MCF 10A (cell line): ENCODE measurements at regions not wholly inside any gene's neighbourhood (a gene's known extent, or its start where the extent isn't known, plus 50 kb on each side); places are given as distances from the start of the nearest gene placed in this dataset.
"Not testable (repeated sequence)": the region's sequence is repeated elsewhere in the genome, so short reads cannot be mapped to it uniquely, and the experiment has no call there.

Experiments
- BruUV-seq: library from RNA; stranded (reverse); fragments of 400-500 nt; replicated peaks from 2 replicates; lab custom pipeline; 2021; lab: Mats Ljungman, UMichigan
- CTCF ChIA-PET: fragments of 300-600 bp; sonication (Branson Sonifier 250); formaldehyde crosslinking; extraction: SDS; loops from one replicate; lab custom pipeline; 2021; ENCODE audit warnings: antibody characterized with exemption, inconsistent platforms; lab: Yijun Ruan, JAX
- POLR2A ChIA-PET: fragments of 300-600, 350-650 bp; sonication (Branson Sonifier 250); formaldehyde crosslinking; extraction: SDS; loops from one replicate; lab custom pipeline; 2020; ENCODE audit warnings: antibody characterized with exemption, inconsistent platforms; lab: Yijun Ruan, JAX
- DNase-seq: peaks from one replicate; pipeline ENCODE4 v3.0.0-alpha.2; 2018; ENCODE audit not compliant: unreplicated experiment
- H3K27ac Mint-ChIP-seq: one replicate; pipeline ENCODE4 v1.8.0; 2022; ENCODE audit warnings: mild to moderate bottlenecking, low read depth, mixed read lengths; ENCODE audit not compliant: unreplicated experiment
- H3K27me3 Mint-ChIP-seq: one replicate; pipeline ENCODE4 v1.8.0; 2022; ENCODE audit warnings: mixed read lengths; ENCODE audit not compliant: insufficient read depth, unreplicated experiment
- H3K36me3 Mint-ChIP-seq: one replicate; pipeline ENCODE4 v1.8.0; 2022; ENCODE audit warnings: mild to moderate bottlenecking, moderate library complexity, mixed read lengths; ENCODE audit not compliant: insufficient read depth, unreplicated experiment
- H3K4me1 Mint-ChIP-seq: one replicate; pipeline ENCODE4 v1.8.0; 2022; ENCODE audit warnings: mixed read lengths; ENCODE audit not compliant: insufficient read depth, unreplicated experiment
- H3K4me3 Mint-ChIP-seq: one replicate; pipeline ENCODE4 v1.8.0; 2022; ENCODE audit warnings: mild to moderate bottlenecking, moderate library complexity, mixed read lengths; ENCODE audit not compliant: unreplicated experiment
- H3K9me3 Mint-ChIP-seq: one replicate; pipeline ENCODE4 v1.8.0; 2022; ENCODE audit warnings: mixed read lengths; ENCODE audit not compliant: unreplicated experiment
- CTCF ChIP-seq: fragments of 200-600 bp; IDR thresholded peaks from one replicate; pipeline ENCODE4 v1.8.0; 2022; ENCODE audit warnings: antibody characterized with exemption, mild to moderate bottlenecking; ENCODE audit not compliant: unreplicated experiment
- intact Hi-C: fragments of 100-400 bp; cut with micrococcal nuclease; formaldehyde crosslinking; loops from 2 replicates; pipeline ENCODE4 v1.14.1; 2022

GRCh38 chr16:47826070-47826469, 329.7 kb downstream of the ABCC12 start:
- no peak for DNase-seq
- H3K9me3 Mint-ChIP-seq: no peaks in the 10 kb centered on the region
- intact Hi-C loops: no loop called here
- POLR2A ChIA-PET: no interaction called here
- H3K27me3 Mint-ChIP-seq: no peaks in the 10 kb centered on the region
- no peak for TF ChIP-seq CTCF
- no peak overlapping the region for H3K27ac Mint-ChIP-seq
- BruUV-seq: no TSS peak
- no peak overlapping the region for H3K4me3 Mint-ChIP-seq
- H3K36me3 Mint-ChIP-seq: no peaks in the 10 kb centered on the region
- CTCF ChIA-PET: no interaction called here
- H3K4me1 Mint-ChIP-seq: no peaks in the 10 kb centered on the region

DNA sequence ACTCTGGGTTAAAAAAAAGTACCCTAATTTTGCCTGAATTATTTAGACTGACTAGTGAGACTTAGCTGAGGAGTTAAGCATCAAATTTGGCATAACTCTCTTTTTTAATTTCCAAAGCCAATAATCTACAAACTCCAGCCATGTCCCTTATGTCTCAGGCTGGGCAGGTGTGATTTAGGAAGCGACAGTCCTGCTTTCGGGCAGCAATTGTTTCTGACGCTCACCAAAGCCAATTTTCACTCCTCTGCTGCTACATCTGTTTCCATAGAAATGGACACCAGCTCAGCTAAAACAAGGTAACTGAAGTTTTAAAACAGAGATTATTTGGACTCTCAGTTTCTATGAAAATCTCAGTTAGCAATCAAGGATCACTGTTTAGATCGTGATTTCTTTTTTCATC, 338.7 kb downstream of the ABCC12 start:
- no peak for DNase-seq
- TF ChIP-seq CTCF: no peak
- no peak overlapping the region for H3K27ac Mint-ChIP-seq
- H3K36me3 Mint-ChIP-seq: no peaks in the 10 kb centered on the region
- no TSS peak for BruUV-seq
- POLR2A ChIA-PET: no interaction called here
- CTCF ChIA-PET: interaction anchor here (0.6 kb wide), 1 partner anchor 656 kb away, joined by 3 read pairs; no protein-coding TSS in a partner anchor
- peaks cover 9% of the 10 kb centered on the region for H3K9me3 Mint-ChIP-seq
- intact Hi-C loops: no loop called here
- no peaks in the 10 kb centered on the region for H3K27me3 Mint-ChIP-seq
- H3K4me1 Mint-ChIP-seq: no peaks in the 10 kb centered on the region
- H3K4me3 Mint-ChIP-seq: no peak overlapping the region

DNA sequence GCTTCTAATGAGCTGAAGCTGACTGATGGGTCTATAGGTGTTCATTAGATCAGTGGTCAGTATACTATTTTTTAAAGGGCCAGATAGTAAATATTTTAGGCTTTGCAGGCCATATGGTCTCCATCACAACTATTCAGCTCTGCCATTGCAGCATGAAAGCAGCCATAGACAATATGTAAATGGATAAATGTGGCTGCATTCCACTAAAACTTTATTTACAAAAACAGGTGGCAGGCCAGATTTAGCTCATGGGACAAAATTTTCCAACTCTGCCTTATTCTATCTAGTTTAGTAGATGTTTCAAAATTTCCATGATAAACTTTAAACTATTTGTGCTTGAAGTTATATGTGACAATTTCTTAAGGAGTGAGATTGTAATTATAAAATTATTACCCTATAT, 339.3 kb downstream of the ABCC12 start:
- no peak overlapping the region for H3K4me3 Mint-ChIP-seq
- intact Hi-C loops: no loop called here
- no peak for DNase-seq
- H3K36me3 Mint-ChIP-seq: no peaks in the 10 kb centered on the region
- no TSS peak for BruUV-seq
- ChIA-PET CTCF (no interaction called here), POLR2A (no interaction called here)
- H3K27me3 Mint-ChIP-seq: no peaks in the 10 kb centered on the region
- H3K4me1 Mint-ChIP-seq: no peaks in the 10 kb centered on the region
- peaks cover 14% of the 10 kb centered on the region for H3K9me3 Mint-ChIP-seq
- TF ChIP-seq CTCF: no peak
- no peak overlapping the region for H3K27ac Mint-ChIP-seq

GRCh38 chr16:47815655-47816054, 340.1 kb downstream of the ABCC12 start:
- Mint-ChIP-seq H3K27ac (no peak overlapping the region), H3K27me3 (no peaks in the 10 kb centered on the region), H3K9me3 (peaks cover 16% of the 10 kb centered on the region), H3K36me3 (no peaks in the 10 kb centered on the region), H3K4me3 (no peak overlapping the region), H3K4me1 (no peaks in the 10 kb centered on the region)
- intact Hi-C loops: no loop called here
- CTCF ChIA-PET: no interaction called here
- no peak for TF ChIP-seq CTCF
- no peak for DNase-seq
- BruUV-seq: no TSS peak
- POLR2A ChIA-PET: no interaction called here

DNA sequence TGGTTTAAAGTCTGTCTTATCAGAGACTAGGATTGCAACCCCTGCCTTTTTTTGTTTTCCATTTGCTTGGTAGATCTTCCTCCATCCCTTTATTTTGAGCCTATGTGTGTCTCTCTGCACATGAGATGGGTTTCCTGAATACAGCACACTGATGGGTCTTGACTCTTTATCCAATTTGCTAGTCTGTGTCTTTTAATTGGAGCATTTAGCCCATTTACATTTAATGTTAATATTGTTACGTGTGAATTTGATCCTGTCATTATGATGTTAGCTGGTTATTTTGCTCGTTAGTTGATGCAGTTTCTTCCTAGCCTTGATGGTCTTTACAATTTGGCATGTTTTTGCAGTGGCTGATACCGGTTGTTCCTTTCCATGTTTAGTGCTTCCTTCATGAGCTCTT, 344.0 kb downstream of the ABCC12 start:
- CTCF ChIA-PET, H3K27me3 Mint-ChIP-seq: not testable (repeated sequence)
- H3K9me3 Mint-ChIP-seq: peaks cover 16% of the 10 kb centered on the region

More for the DNA sequence above, 344.0 kb downstream of the ABCC12 start:
- H3K4me3 Mint-ChIP-seq, H3K36me3 Mint-ChIP-seq, H3K4me1 Mint-ChIP-seq, DNase-seq, POLR2A ChIA-PET, H3K27ac Mint-ChIP-seq, intact Hi-C loops, BruUV-seq: not testable (repeated sequence)
